KMS-11 (cell line): ENCODE measurements at regions not wholly inside any gene's neighbourhood (a gene's known extent, or its start where the extent isn't known, plus 50 kb on each side); places are given as distances from the start of the nearest gene placed in this dataset.

Source experiments
- H2AFZ ChIP-seq: fragments of 200-600 bp; sonication (generic); 2 replicates; pipeline ENCODE4 v1.6.1; 2016; ENCODE audit warnings: antibody characterized with exemption, mixed run types, low read depth
- H3K27ac ChIP-seq: fragments of 200-600 bp; sonication (generic); 2 replicates; pipeline ENCODE4 v1.6.1; 2016; ENCODE audit warnings: mild to moderate bottlenecking, mixed run types
- H3K27me3 ChIP-seq: fragments of 200-600 bp; sonication (generic); 2 replicates; pipeline ENCODE4 v1.6.1; 2017; ENCODE audit warnings: mild to moderate bottlenecking, low read depth, mixed run types, moderate library complexity; ENCODE audit not compliant: insufficient read depth
- H3K36me3 ChIP-seq: fragments of 200-600 bp; sonication (generic); 2 replicates; pipeline ENCODE4 v1.6.1; 2017; ENCODE audit warnings: mild to moderate bottlenecking, mixed run types; ENCODE audit not compliant: insufficient read depth
- H3K4me1 ChIP-seq: fragments of 200-600 bp; sonication (generic); 2 replicates; pipeline ENCODE4 v1.6.1; 2016; ENCODE audit warnings: mild to moderate bottlenecking, low read depth, mixed run types; ENCODE audit not compliant: poor library complexity, severe bottlenecking
- H3K4me2 ChIP-seq: fragments of 200-600 bp; sonication (generic); 2 replicates; pipeline ENCODE4 v1.7.0; 2016; ENCODE audit warnings: mild to moderate bottlenecking, mixed run types
- H3K4me3 ChIP-seq: fragments of 200-600 bp; sonication (generic); IDR thresholded peaks from 2 replicates; pipeline ENCODE4 v1.6.1; 2017; ENCODE audit warnings: low read depth, low read length, mixed read lengths; ENCODE audit not compliant: insufficient read depth
- H3K79me2 ChIP-seq: fragments of 200-600 bp; sonication (generic); 2 replicates; pipeline ENCODE4 v1.6.1; 2016; ENCODE audit warnings: low read depth, mixed run types; ENCODE audit not compliant: insufficient read depth
- H3K9ac ChIP-seq: fragments of 200-600 bp; sonication (generic); 2 replicates; pipeline ENCODE4 v1.6.1; 2016; ENCODE audit warnings: mild to moderate bottlenecking, mixed run types
- H4K20me1 ChIP-seq: fragments of 200-600 bp; sonication (generic); 2 replicates; pipeline ENCODE4 v1.6.1; 2016; ENCODE audit warnings: mild to moderate bottlenecking, mixed run types; ENCODE audit not compliant: insufficient read depth
- TF ChIP-seq, protein P1 (sequence below): fragments of 200-600 bp; sonication (generic); conservative IDR thresholded peaks from 2 replicates; pipeline ENCODE4 v1.6.1; 2017; ENCODE audit warnings: low read depth, mild to moderate bottlenecking, antibody characterized with exemption, low read length, moderate library complexity, mixed read lengths

DNA sequence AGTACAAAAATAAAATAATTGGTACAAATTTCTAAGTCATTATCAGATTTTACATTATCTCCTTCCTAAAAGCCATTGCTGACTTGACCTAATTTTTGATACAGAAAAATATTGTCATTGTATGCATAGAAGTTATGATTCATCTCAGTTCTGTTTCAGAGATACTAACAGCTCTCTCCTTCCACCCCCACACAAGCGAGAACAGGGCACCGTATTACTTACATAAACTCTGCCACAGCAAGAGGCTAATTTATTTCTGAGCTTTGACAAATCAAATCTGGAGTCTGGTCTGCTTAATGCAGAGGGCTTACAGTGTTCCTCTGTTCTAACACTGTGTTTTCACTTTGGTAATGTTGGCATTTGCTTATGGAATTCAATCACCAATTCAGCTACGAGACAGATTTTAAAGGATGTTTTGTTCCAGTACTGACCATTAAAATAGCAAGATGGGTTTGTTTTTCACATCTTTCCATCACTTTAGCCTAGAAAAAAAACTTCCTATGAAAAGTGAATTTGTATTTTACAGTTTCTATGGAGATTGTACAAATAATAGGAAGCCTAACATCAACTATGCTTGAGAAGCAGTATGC lies 181.8 kb downstream of the USP46 start:
- H3K36me3 ChIP-seq = no peaks in the 10 kb centered on the region
- H2AFZ ChIP-seq = no peak overlapping the region
- H3K27me3 ChIP-seq = no peaks in the 10 kb centered on the region
- no peak overlapping the region for H3K9ac ChIP-seq
- H4K20me1 ChIP-seq = no peaks in the 10 kb centered on the region
- TF ChIP-seq, protein P1, sequence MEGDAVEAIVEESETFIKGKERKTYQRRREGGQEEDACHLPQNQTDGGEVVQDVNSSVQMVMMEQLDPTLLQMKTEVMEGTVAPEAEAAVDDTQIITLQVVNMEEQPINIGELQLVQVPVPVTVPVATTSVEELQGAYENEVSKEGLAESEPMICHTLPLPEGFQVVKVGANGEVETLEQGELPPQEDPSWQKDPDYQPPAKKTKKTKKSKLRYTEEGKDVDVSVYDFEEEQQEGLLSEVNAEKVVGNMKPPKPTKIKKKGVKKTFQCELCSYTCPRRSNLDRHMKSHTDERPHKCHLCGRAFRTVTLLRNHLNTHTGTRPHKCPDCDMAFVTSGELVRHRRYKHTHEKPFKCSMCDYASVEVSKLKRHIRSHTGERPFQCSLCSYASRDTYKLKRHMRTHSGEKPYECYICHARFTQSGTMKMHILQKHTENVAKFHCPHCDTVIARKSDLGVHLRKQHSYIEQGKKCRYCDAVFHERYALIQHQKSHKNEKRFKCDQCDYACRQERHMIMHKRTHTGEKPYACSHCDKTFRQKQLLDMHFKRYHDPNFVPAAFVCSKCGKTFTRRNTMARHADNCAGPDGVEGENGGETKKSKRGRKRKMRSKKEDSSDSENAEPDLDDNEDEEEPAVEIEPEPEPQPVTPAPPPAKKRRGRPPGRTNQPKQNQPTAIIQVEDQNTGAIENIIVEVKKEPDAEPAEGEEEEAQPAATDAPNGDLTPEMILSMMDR = no peak
- H3K4me3 ChIP-seq = no peak overlapping the region
- H3K4me1 ChIP-seq = no peaks in the 10 kb centered on the region
- H3K27ac ChIP-seq = no peak overlapping the region
- H3K4me2 ChIP-seq = no peak overlapping the region
- H3K79me2 ChIP-seq = no peaks in the 10 kb centered on the region

DNA sequence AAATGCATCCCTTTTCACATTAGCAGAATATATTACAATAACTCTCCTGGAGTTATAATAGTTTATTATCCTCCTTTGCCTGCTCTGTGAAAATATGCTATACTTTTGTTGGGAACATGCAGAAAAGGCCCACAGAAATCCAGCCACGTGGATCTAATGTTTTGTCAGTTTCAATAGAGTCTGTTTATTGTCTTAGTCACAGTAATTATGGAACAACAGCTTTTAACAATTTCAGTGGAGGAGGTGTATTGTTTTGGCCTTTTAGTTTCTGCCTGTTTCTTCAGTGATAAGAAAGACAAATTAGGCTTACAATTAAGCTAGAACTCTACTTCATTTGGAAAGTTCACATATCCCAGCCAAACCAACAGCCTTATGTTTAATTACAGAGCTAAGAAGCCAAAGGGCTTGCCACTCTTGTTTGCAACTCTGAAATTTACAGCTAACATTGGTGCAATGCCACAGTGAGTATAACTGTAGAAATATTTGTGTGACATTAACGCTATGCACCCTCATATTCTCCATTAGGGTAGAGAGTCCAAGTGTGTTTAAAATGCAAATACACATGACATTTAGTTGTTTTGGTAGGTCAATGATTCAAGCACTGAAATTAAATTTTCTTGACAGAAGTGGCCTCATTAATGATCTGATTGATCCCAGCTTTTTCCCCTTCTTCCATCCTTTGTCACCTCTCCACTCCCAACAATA lies 175.8 kb downstream of the USP46 start:
- H3K4me2 ChIP-seq = no peak overlapping the region
- TF ChIP-seq, protein P1 = no peak
- H3K4me1 ChIP-seq = no peaks in the 10 kb centered on the region
- no peaks in the 10 kb centered on the region for H3K27me3 ChIP-seq
- H3K27ac ChIP-seq = no peak overlapping the region
- H3K36me3 ChIP-seq = no peaks in the 10 kb centered on the region
- no peaks in the 10 kb centered on the region for H3K79me2 ChIP-seq
- no peak overlapping the region for H2AFZ ChIP-seq
- no peak overlapping the region for H3K9ac ChIP-seq
- no peaks in the 10 kb centered on the region for H4K20me1 ChIP-seq
- no peak overlapping the region for H3K4me3 ChIP-seq

- H3K4me2 ChIP-seq = no peak overlapping the region
- no peaks in the 10 kb centered on the region for H3K27me3 ChIP-seq
These were observed 151.3 kb downstream of the USP46 start for GRCh38 chr4:52507774-52508173.

DNA sequence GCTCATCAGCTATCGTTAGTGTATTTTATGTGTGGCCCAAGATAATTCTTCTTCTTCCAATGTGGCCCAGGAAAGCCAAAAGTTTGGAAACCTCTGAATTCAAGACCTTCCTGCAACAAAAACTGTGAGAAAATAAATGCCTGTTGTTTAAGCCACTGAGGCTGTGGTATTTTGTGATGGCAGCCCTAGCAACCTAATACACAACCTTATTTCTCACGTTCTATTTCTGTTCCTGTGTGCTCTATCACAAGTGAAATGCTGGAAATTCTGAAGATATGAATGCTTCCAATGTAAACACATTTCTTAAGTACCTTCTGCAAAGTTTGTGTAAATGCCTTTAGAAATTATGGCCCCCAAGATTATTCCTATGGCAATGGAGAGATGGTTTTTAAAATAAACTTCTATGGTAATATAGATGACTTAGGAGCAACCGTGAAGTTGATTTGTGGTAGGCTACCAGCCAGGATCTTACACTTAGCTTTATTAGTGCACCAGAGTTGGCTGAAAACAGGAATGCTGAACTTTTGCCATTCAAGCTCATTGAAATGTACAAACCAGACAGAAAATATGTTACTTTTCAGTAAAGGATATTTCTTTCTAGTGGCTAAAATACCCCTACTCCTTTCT lies 148.0 kb downstream of the USP46 start:
- Histone ChIP-seq H3K9ac (no peak overlapping the region), H3K4me3 (no peak overlapping the region), H3K79me2 (no peaks in the 10 kb centered on the region), H4K20me1 (no peaks in the 10 kb centered on the region), H3K4me2 (no peak overlapping the region), H3K36me3 (no peaks in the 10 kb centered on the region), H3K27ac (no peak overlapping the region), H2AFZ (no peak overlapping the region), H3K27me3 (no peaks in the 10 kb centered on the region), H3K4me1 (no peaks in the 10 kb centered on the region)
- TF ChIP-seq, protein P1 = no peak

More at GRCh38 chr4:52507774-52508173, 151.3 kb downstream of the USP46 start:
- no peaks in the 10 kb centered on the region for H3K4me1 ChIP-seq
- no peak overlapping the region for H2AFZ ChIP-seq
- H3K27ac ChIP-seq = no peak overlapping the region
- no peaks in the 10 kb centered on the region for H4K20me1 ChIP-seq
- H3K9ac ChIP-seq = no peak overlapping the region
- H3K4me3 ChIP-seq = no peak overlapping the region
- TF ChIP-seq, protein P1 = no peak
- no peaks in the 10 kb centered on the region for H3K79me2 ChIP-seq
- H3K36me3 ChIP-seq = no peaks in the 10 kb centered on the region
